ENCODE measurements at regions not wholly inside any gene's neighbourhood (a gene's known extent, or its start where the extent isn't known, plus 50 kb on each side); places are given as distances from the start of the nearest gene placed in this dataset.

DNA sequence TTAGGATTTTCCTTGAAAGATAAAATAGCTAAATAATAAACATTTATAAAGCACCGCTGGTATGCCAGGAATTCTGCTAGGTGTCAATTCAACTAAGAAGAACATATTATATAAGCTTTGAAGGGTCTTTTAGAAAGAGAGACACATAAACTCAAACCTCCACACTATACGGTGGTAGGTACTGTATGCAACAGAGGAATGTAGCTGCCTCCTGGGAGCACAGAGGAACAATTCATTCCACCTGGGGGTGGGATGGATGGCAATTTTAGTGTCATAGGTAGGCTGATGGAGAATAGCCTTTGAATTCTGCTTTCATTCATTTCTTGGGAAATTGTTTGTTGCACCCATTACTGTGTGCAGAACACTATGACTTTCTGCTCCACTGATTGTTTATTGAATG lies 447.1 kb upstream of the MAP3K7 start:
- no peak overlapping the region for H3K4me3 ChIP-seq (ENCODE audit: low read depth, poor library complexity, severe bottlenecking)
- TF ChIP-seq, protein P1, sequence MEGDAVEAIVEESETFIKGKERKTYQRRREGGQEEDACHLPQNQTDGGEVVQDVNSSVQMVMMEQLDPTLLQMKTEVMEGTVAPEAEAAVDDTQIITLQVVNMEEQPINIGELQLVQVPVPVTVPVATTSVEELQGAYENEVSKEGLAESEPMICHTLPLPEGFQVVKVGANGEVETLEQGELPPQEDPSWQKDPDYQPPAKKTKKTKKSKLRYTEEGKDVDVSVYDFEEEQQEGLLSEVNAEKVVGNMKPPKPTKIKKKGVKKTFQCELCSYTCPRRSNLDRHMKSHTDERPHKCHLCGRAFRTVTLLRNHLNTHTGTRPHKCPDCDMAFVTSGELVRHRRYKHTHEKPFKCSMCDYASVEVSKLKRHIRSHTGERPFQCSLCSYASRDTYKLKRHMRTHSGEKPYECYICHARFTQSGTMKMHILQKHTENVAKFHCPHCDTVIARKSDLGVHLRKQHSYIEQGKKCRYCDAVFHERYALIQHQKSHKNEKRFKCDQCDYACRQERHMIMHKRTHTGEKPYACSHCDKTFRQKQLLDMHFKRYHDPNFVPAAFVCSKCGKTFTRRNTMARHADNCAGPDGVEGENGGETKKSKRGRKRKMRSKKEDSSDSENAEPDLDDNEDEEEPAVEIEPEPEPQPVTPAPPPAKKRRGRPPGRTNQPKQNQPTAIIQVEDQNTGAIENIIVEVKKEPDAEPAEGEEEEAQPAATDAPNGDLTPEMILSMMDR (IDR thresholded peaks at IDR 0.05) = no peak
- TF ChIP-seq POLR2A (IDR thresholded peaks at IDR 0.05) = no peak
- 82 to 91% methylated on average over 2 of the region's 2 CpGs for WGBS, 2 donors
- intact Hi-C loops (cut with DNase I; ENCODE audit: low total_unique reads) = no loop called here
- no peak for DNase-seq (ENCODE audit: low spot score in 2 of 2)

DNA sequence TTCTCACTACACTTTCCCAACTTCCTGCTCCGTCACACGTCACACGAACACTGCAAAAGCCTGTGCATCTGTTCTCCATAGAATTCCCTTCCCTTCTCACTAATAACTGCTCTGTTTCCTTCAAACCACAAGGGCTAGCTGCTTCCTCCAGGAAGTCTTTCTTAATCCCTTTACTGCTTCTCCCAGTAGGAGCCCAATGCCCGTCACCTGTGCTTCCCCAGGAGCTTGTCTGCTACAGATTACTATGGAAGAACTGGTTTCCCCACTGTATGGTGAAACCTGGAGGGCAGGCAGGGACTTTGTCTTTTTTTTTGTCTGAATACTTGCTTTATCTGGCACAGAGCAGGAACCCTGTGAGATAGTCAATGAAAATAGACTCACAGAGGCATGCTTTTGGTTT lies 444.7 kb upstream of the MAP3K7 start:
- WGBS, 2 donors = 52 to 62% methylated on average over 4 of the region's 4 CpGs
- intact Hi-C loops (cut with DNase I; ENCODE audit: low total_unique reads) = no loop called here
- TF ChIP-seq, protein P1 (IDR thresholded peaks at IDR 0.05) = no peak
- no peak for TF ChIP-seq POLR2A (IDR thresholded peaks at IDR 0.05)
- H3K4me3 ChIP-seq (ENCODE audit: low read depth, poor library complexity, severe bottlenecking) = no peak overlapping the region
- no peak for DNase-seq (ENCODE audit: low spot score in 2 of 2)

DNA sequence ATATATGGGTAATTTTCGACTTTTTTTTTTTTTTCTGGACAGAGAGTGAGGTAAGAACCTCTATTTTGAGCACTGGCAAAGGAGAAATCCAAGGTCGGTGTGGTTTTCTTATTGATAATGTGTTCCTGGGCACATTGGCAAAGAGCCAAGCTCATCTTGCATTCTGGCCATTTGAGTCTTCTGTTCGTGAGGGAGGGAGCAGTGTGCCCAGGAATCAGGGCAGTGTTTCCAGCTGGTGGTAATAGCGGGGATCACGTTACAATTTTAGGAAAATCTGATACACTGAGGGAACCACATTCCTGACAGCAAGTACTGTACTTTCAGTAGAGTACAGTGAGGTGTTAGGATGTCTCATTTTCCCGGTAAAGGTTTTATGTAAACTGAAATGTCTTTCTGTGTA lies 442.3 kb upstream of the MAP3K7 start:
- TF ChIP-seq, protein P1 (IDR thresholded peaks at IDR 0.05) = no peak
- TF ChIP-seq POLR2A (IDR thresholded peaks at IDR 0.05) = no peak
- H3K4me3 ChIP-seq (ENCODE audit: low read depth, poor library complexity, severe bottlenecking) = no peak overlapping the region
- WGBS, 2 donors = 28 to 38% methylated on average over 6 of the region's 6 CpGs
- no peak for DNase-seq (ENCODE audit: low spot score in 2 of 2)
- intact Hi-C loops (cut with DNase I; ENCODE audit: low total_unique reads) = no loop called here

DNA sequence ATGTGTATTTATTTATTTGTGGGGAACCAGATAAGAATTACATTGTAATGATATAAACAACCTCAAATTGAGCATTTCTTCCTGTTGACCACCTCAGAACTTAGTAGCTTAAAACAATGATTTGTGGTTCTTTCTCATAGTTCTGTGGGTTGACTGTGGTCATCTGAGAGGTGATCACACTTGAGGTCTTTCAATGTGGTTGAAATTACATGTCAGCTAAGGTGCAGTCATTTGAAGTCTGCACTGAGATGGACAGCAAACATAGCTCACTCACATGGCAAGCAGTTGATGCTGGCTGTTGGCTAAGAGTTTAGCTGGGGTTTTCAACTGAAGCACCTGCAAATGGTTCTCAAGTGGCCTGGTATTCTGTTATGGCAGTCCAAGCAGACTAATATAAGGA lies 436.7 kb upstream of the MAP3K7 start:
- TF ChIP-seq, protein P1 (IDR thresholded peaks at IDR 0.05) = no peak
- TF ChIP-seq POLR2A (IDR thresholded peaks at IDR 0.05) = no peak
- no peak overlapping the region for H3K4me3 ChIP-seq (ENCODE audit: low read depth, poor library complexity, severe bottlenecking)
- intact Hi-C loops (cut with DNase I; ENCODE audit: low total_unique reads) = no loop called here
- no peak for DNase-seq (ENCODE audit: low spot score in 2 of 2)

DNA sequence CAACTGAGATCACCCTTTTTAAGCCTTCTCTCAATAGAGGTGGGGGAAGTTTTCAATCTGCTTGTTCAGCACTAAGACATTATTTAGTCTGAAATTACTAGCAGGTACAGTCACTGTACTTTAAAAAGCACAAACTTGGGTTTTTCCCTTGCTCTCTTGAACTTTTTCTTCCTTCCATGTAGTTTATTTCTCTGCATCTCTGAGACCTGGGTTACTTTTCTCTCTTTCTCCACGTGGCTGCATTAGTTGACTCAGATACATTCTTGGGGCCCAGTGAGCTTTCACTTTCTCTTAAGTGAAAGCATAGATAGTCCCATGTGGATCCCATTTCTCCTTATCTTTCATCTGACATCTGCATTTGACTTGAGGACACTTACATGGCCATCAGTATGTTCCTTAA lies 433.9 kb upstream of the MAP3K7 start:
- intact Hi-C loops (cut with DNase I; ENCODE audit: low total_unique reads) = no loop called here
- TF ChIP-seq, protein P1 (IDR thresholded peaks at IDR 0.05) = no peak
- no peak for TF ChIP-seq POLR2A (IDR thresholded peaks at IDR 0.05)
- WGBS, 2 donors = 42 to 50% methylated on average over 1 of the region's 1 CpG
- H3K4me3 ChIP-seq (ENCODE audit: low read depth, poor library complexity, severe bottlenecking) = no peak overlapping the region
- DNase-seq (ENCODE audit: low spot score in 2 of 2) = no peak

DNA sequence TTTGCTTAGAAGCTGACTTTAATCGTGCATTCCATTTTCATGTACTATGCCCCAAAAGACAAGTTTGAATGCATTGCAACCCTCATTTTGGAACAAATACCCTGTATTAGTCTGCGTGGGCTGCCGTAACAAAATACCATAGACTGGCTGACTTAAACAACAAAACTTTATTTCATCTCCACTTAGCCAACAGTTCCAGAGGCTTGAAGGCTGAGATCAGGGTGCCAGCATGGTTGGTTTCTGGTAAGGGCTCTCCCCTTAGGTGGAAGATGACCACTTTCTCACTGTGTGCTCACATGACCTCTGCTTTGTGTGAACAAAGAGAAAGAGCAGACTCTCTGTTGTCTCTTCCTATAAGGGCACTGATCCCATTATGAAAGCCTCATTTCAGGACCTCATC lies 431.7 kb upstream of the MAP3K7 start:
- DNase-seq (ENCODE audit: low spot score in 2 of 2) = no peak
- WGBS, 2 donors = 95 to 100% methylated on average over 3 of the region's 3 CpGs
- TF ChIP-seq, protein P1 (IDR thresholded peaks at IDR 0.05) = no peak
- TF ChIP-seq POLR2A (IDR thresholded peaks at IDR 0.05) = no peak
- H3K4me3 ChIP-seq (ENCODE audit: low read depth, poor library complexity, severe bottlenecking) = no peak overlapping the region
- intact Hi-C loops (cut with DNase I; ENCODE audit: low total_unique reads) = no loop called here
